T-helper 2 cell (primary cell): ENCODE measurements at regions not wholly inside any gene's neighbourhood (a gene's known extent, or its start where the extent isn't known, plus 50 kb on each side); places are given as distances from the start of the nearest gene placed in this dataset.
"Not testable (repeated sequence)": the region's sequence is repeated elsewhere in the genome, so short reads cannot be mapped to it uniquely, and the experiment has no call there.

Source experiments
- DNase-seq, 5 experiments: peaks; one replicate each; pipeline versions ENCODE4 v3.0.0 to v3.0.0-alpha.2; 2012 to 2022

DNA sequence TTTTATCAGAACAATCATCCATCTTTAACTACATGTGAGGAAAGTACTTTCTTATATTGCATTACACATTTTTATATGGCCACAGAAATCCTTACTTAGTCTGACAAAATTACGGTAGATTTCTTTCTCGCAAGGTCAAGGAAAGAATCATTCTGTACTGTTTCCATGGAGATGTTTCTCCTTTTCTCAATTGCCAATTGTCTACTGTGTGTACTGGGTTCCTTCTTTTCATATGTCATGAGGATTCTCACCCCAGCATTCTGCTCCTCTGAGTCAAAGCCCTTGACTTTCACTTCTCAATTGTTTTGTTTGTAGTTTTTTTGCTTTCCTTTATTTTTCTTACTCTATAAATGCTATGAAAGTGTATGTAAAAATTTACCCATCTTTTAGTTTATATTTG lies 99.3 kb upstream of the AGAP9 start:
- DNase-seq = not testable (repeated sequence)

DNA sequence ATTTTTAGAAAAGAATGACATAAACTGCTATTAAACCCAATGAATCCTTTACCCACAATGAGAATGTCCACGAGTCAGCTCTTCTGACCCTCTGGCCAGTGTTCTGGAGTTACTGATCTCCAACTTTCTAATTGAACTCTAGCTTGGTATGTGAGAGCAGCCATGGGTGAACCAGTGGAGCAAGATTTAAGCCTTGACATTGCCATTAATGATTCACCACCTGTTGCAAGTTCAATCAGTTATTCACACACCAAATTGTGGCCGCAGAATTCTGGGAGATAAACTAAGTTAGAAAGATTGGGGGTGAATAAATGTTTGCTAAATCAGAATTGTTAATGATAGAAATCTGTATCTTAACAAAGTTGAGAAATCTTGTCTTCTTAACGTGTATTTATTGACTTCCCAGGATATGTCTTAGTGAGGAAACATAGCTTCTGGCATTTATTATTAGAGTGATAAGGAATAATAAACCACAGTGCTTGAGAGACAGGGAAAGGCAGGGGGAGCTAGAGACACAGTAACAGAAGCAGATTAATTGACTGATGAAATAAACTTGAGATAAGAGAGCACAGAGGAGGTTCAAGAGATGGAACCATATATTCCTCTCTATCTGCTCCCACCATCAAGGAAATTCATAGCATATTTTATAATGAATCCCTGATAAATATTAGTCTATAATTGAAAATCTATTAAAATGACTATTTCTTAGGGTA lies 96.0 kb upstream of the AGAP9 start:
- DNase-seq = peak in 1 of 5 experiments; percentile 24

DNA sequence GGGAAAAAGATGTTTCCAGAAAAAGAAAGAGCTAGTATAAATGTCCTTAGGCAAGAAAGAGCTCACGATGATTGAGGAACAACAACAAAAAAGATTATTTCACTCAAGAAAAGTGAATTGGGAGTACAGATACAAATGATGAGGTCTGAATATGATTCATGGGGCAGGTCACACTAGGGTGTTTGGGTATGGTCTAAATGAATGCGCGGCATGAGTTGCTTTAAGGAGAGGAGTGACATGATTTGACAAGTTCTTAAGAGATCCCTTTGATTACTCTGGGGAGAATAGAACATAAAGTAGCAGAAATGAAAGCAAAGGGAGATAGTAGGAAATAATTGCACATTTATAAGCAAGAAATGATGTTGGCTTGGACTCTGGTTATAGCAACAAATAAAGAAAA lies 85.9 kb upstream of the AGAP9 start:
- not testable (repeated sequence) for DNase-seq

DNA sequence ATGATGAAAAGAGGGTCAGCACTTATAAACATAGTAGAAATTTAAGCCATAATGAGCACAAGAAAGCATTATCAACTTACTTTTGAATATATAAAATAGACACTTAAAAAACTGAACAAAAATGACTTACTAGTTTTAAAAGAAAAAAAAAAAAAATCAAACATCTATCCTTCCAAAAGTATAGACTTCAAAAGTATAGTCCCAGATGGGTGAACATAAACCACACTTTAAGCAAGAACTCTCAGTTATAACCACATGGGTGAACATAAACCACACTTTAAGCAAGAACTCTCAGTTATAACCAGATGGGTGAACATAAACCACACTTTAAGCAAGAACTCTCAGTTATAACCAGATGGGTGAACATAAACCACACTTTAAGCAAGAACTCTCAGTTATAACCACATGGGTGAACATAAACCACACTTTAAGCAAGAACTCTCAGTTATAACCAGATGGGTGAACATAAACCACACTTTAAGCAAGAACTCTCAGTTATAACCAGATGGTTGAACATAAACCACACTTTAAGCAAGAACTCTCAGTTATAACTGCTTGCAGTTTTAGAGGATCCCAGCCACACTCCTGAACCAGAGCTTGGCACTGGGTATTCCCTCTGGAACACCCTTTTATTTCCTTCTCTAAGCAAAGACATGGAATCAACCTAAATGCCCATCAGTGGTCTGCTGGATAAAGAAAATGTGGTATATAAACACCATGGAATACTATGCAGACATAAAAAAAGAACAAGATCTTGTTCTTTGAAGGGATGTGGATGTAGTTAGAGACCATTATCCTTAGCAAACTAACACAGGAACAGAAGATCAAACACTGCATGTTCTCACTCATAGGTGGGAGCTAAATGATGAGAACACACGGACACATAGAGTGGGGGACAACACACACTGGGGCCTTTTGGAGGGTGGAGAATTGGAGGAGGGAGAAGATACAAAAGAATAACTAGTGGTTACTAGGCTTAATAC lies 82.6 kb upstream of the AGAP9 start:
- not testable (repeated sequence) for DNase-seq

DNA sequence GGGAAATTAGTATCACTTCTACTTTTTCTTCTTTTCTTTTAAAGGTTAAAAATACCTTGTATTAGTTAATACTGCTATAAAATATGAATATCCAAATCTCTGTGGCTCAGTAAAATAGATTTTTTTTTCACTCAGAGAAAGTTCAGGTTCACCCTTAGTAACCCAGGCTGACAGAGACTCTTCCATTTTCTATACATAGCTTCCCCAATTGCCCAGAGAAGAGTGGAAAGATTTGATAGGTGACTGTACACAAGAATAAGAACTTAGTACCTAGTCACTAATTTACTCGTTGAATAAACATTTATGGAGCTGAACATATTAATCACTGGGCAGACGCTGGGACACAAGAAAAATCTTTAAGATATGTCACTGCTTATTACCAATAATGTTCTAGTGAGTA lies 77.2 kb upstream of the AGAP9 start:
- not testable (repeated sequence) for DNase-seq

DNA sequence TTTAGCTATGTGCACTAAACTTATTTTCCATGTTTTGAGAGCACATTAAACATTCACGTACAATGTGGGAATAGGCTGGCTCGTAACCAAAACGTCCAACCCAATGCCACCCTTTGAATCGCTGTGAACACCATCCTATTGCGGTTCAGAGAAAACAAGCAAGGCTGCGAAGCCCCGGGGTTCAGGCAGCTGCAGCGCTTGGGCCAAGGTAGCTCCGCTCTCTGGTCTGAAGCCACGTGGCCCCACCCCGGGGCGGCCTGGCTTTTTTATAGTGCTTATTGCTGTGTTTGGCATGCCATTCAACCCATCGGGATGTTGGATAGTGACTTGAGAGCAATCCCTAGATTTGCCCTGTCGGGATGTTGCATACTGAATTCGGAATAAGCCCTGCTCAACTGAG lies 76.7 kb upstream of the AGAP9 start:
- not testable (repeated sequence) for DNase-seq

DNA sequence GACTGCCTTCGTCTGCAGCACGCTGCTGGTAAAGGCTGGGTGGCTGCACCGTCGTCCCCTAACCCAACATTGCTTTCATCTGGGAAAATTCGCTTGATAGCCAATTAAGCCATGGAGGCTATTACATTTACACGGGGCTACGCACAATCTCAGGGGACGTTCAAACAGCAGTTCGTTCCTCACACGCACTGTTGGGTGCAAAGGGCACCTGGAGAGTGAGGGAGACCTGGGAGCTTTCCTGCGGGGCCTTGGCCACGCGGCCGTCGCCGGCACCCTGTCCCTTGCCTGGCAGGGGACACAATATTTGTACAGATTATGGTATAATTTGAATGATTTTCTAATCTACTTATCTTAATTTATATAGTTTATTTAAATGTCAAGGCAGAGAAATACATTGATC lies 76.2 kb upstream of the AGAP9 start:
- not testable (repeated sequence) for DNase-seq

DNA sequence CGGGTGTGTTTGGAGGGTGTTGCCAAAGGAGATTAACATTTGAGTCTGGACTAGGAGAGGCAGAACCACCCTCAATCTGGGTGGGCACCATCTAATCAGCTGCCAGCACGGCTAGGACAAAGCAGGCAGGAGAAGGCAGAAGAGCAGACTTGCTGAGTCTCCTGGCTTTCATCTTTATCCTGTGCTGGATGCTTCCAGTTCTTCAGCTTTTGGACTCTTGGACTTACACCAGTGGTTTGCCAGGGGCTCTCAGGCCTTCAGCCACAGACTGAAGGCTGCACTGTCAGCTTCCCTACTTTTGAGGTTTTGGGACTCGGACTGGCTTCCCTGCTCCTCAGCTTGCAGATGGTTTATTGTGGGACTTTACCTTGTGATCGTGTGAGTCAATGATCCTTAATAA lies 70.4 kb upstream of the AGAP9 start:
- not testable (repeated sequence) for DNase-seq

DNA sequence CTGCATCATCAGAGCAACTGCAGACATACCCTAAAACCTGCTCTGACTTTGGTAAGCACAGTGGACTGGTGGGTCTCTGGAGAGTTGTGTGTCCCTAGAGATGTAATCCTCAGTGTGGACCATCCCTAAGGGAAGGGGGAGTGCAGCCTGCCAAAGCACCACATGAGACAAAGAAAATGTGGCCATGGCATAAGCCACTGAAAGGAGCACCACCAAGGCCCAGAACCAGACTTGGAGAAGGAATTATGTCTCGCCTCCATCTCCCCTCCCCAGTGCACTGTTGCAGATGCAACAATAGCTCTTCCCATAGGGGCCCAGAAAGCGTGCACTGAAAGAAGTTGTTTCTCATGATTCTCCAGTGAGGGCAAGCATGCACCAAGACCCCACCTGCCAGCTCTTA lies 69.7 kb upstream of the AGAP9 start:
- not testable (repeated sequence) for DNase-seq

DNA sequence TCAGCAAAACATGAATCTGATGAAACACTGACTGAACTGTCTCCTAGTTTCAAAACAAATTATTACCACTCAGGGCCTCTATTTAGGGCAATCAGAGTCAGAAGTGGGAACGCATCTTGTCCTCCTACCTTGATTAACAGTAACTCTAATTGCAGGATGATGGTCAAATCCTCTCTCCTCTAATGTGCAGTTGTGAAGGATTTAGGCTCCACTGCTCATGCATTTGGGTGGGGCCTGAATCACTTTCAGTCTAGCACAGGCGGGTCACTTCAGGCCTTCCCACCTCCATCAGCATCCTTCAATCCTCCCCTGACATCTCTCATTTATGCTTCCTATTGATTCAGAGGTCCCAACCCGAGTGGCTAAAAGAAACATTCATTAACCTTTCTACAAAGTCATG lies 67.5 kb upstream of the AGAP9 start:
- DNase-seq = not testable (repeated sequence)

DNA sequence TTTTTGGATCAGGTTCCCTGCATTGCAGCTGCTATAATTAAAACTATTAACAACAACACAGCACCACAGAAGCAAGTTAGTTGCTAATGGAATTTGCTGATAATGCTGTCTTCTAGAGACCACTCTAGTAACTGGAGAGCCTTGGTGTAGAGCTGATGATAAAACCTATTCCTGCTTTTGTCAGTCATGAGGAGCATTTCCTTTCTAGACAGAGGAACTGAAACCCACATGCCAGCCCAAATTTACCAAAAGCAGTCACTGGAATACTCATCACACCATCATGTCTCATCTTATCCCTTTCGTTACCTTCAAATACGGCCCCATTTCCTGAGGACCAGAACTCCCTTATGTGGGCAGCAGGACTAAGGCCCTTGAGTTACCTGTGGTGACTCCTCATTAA lies 67.1 kb upstream of the AGAP9 start:
- not testable (repeated sequence) for DNase-seq

DNA sequence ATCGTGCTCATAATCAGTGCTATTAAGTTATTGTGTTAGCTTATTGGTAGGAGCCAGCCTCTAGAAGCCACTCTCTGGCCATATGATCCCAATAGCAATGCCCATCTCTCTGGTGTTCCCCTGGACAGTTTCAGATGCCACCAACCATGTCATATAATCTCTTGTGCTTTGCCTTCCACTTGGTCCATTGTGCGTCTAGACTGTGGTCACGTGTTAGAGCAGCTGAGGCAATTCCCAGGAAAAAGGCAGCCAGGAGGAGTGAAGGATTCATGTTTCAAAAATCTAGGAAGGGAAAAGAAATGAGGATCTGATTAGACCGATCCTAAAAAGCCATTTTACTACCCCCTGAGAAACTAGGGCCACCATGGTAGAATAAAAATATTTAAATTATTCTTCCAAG lies 58.6 kb upstream of the AGAP9 start:
- not testable (repeated sequence) for DNase-seq

DNA sequence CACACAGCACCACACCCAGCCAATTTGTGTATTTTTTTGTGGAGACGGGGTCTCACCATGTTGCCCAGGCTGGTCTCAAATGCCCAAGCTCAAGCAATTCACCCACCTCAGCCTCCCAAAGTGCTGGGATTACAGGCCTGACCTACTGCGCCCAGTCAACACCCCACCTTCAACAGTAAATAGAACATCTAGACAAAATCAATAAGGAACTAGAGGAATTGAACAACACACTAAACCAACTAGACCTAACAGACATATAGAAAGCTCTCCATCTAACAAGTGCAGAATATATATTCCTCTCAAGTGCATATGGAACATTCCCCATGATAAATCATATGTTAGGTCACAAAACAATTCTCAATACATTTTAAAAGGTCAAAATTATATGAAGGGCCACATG lies 56.6 kb upstream of the AGAP9 start:
- not testable (repeated sequence) for DNase-seq

DNA sequence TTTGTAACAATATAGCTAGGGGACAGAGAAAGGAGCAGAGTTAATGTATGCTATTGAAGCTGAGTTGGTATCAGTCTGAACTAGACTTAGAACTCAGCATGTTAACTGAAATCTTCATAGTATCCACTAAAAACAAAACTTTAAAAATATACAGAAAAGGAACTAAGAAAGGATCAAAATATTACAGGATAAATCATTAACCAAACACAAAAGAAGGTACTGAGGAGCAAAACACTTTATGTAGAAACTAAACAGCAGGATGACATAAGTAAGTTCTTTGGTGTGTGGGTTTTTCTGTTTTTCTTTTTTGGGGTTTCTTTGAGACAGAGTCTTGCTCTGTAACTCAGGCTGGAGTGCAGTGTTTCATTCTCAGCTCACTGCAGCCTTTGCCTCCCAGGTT lies 55.1 kb upstream of the AGAP9 start:
- DNase-seq = not testable (repeated sequence)
